ENCODE measurements at regions not wholly inside any gene's neighbourhood (a gene's known extent, or its start where the extent isn't known, plus 50 kb on each side); places are given as distances from the start of the nearest gene placed in this dataset.
"Not testable (repeated sequence)": the region's sequence is repeated elsewhere in the genome, so short reads cannot be mapped to it uniquely, and the experiment has no call there.

- CTCF ChIA-PET: no interaction called here
- POLR2A ChIA-PET: no interaction called here
Measured at GRCh38 chr20:22834651-22835256, 200.4 kb upstream of the SSTR4 start.

- ChIA-PET POLR2A (no interaction called here), CTCF (no interaction called here)
Measured at GRCh38 chr20:22836211-22836610, 198.9 kb upstream of the SSTR4 start.

- POLR2A ChIA-PET: no interaction called here
- CTCF ChIA-PET: no interaction called here
Measured at GRCh38 chr20:22836877-22837276, 198.2 kb upstream of the SSTR4 start.

GRCh38 chr20:22838001-22838400 is 197.1 kb upstream of the SSTR4 start:
- CTCF ChIA-PET: no interaction called here
- POLR2A ChIA-PET: no interaction called here

- ChIA-PET CTCF (no interaction called here), POLR2A (no interaction called here)
Measured at GRCh38 chr20:22841846-22842245, 193.3 kb upstream of the SSTR4 start.

- ChIA-PET POLR2A (no interaction called here), CTCF (no interaction called here)
Measured at GRCh38 chr20:22842793-22843192, 192.3 kb upstream of the SSTR4 start.

- ChIA-PET POLR2A (no interaction called here), CTCF (no interaction called here)
Measured at GRCh38 chr20:22844959-22845358, 190.2 kb upstream of the SSTR4 start.

GRCh38 chr20:22846863-22847262 is 188.2 kb upstream of the SSTR4 start:
- CTCF ChIA-PET: no interaction called here
- POLR2A ChIA-PET: no interaction called here

- ChIA-PET CTCF (no interaction called here), POLR2A (no interaction called here)
Measured at GRCh38 chr20:22848364-22848763, 186.7 kb upstream of the SSTR4 start.

GRCh38 chr20:22851679-22852346 is 183.3 kb upstream of the SSTR4 start:
- CTCF ChIA-PET, POLR2A ChIA-PET: not testable (repeated sequence)

GRCh38 chr20:22861231-22861980 is 173.7 kb upstream of the SSTR4 start:
- CTCF ChIA-PET: no interaction called here
- POLR2A ChIA-PET: no interaction called here

GRCh38 chr20:22861990-22862389 is 173.1 kb upstream of the SSTR4 start:
- POLR2A ChIA-PET: no interaction called here

GRCh38 chr20:22862671-22863230 is 172.4 kb upstream of the SSTR4 start:
- ChIA-PET CTCF (no interaction called here), POLR2A (no interaction called here)

More at GRCh38 chr20:22861990-22862389, 173.1 kb upstream of the SSTR4 start:
- CTCF ChIA-PET: no interaction called here

- ChIA-PET POLR2A (no interaction called here), CTCF (no interaction called here)
Measured at GRCh38 chr20:22863826-22864225, 171.3 kb upstream of the SSTR4 start.

- POLR2A ChIA-PET: no interaction called here
- CTCF ChIA-PET: no interaction called here
Measured at GRCh38 chr20:22866812-22867341, 168.2 kb upstream of the SSTR4 start.

GRCh38 chr20:22878166-22878565 is 156.9 kb upstream of the SSTR4 start:
- ChIA-PET POLR2A (no interaction called here), CTCF (no interaction called here)

- ChIA-PET CTCF (no interaction called here), POLR2A (no interaction called here)
Measured at GRCh38 chr20:22880277-22880676, 154.8 kb upstream of the SSTR4 start.

- CTCF ChIA-PET: no interaction called here
- POLR2A ChIA-PET: no interaction called here
Measured at GRCh38 chr20:22887796-22888195, 147.3 kb upstream of the SSTR4 start.

- ChIA-PET POLR2A (no interaction called here), CTCF (no interaction called here)
Measured at GRCh38 chr20:22890594-22891300, 144.4 kb upstream of the SSTR4 start.

- CTCF ChIA-PET: no interaction called here
- POLR2A ChIA-PET: no interaction called here
Measured at GRCh38 chr20:22901164-22901563, 133.9 kb upstream of the SSTR4 start.

GRCh38 chr20:22901921-22902320 is 133.2 kb upstream of the SSTR4 start:
- ChIA-PET CTCF (no interaction called here), POLR2A (no interaction called here)
